Sigmoid colon (tissue), 4 donors: ENCODE measurements at regions not wholly inside any gene's neighbourhood (a gene's known extent, or its start where the extent isn't known, plus 50 kb on each side); places are given as distances from the start of the nearest gene placed in this dataset.

Experiments used
- CTCF ChIP-seq, 4 experiments: fragments of 450-650 bp in 3 of 4; fragments of 200-600 bp in 1 of 4; IDR thresholded peaks; one replicate each; pipeline ENCODE4 v1.5.1; 2016 to 2019; ENCODE audit warnings: antibody characterized with exemption in 4 of 4, mild to moderate bottlenecking in 3 of 4, moderate library complexity in 2 of 4
- EP300 ChIP-seq, 4 donors: sonication (generic); formaldehyde crosslinking; IDR thresholded peaks; one replicate each; pipeline ENCODE4 v1.6.1; 2017; ENCODE audit warnings: antibody characterized with exemption in 4 of 4

GRCh38 chr21:38669186-38669585 lies 136.5 kb upstream of the ETS2 start:
- TF ChIP-seq EP300 (IDR thresholded peaks at IDR 0.05), result no peak
- TF ChIP-seq CTCF (IDR thresholded peaks at IDR 0.05), result no peak
